Smooth muscle cell (in vitro differentiated cells): ENCODE measurements at regions not wholly inside any gene's neighbourhood (a gene's known extent, or its start where the extent isn't known, plus 50 kb on each side); places are given as distances from the start of the nearest gene placed in this dataset.

Source experiments
- DNase-seq: peaks from one replicate; lab custom pipeline; 2025; ENCODE audit not compliant: unreplicated experiment; lab: John Stamatoyannopoulos, UW
- H2AFZ ChIP-seq: fragments of 200-600 bp; sonication (generic); 2 replicates; pipeline ENCODE4 v1.6.0; 2016; ENCODE audit warnings: antibody characterized with exemption, low read depth, mild to moderate bottlenecking
- H3F3A ChIP-seq: fragments of 200-600 bp; sonication (generic); 2 replicates; pipeline ENCODE4 v1.6.0; 2017; ENCODE audit warnings: antibody characterized with exemption, low read depth
- H3K27ac ChIP-seq: fragments of 200-600 bp; sonication (generic); 2 replicates; pipeline ENCODE4 v1.5.1; 2016; ENCODE audit warnings: low read depth, mild to moderate bottlenecking
- H3K27me3 ChIP-seq: fragments of 200-600 bp; sonication (generic); 2 replicates; pipeline ENCODE4 v1.6.1; 2016; ENCODE audit warnings: low read depth, mild to moderate bottlenecking
- H3K36me3 ChIP-seq: fragments of 200-600 bp; sonication (generic); 2 replicates; pipeline ENCODE4 v1.5.1; 2016; ENCODE audit warnings: low read depth
- H3K4me1 ChIP-seq: fragments of 200-600 bp; sonication (generic); 2 replicates; pipeline ENCODE4 v1.5.1; 2016; ENCODE audit warnings: low read depth
- H3K4me2 ChIP-seq: fragments of 200-600 bp; sonication (generic); 2 replicates; pipeline ENCODE4 v1.6.0; 2016; ENCODE audit warnings: mild to moderate bottlenecking
- H3K4me3 ChIP-seq: fragments of 200-600 bp; sonication (generic); 2 replicates; pipeline ENCODE4 v1.5.1; 2016; ENCODE audit warnings: mild to moderate bottlenecking
- H3K79me2 ChIP-seq: fragments of 200-600 bp; sonication (generic); 2 replicates; pipeline ENCODE4 v1.6.0; 2016; ENCODE audit warnings: low read depth, mild to moderate bottlenecking
- H3K9ac ChIP-seq: fragments of 200-600 bp; sonication (generic); 2 replicates; pipeline ENCODE4 v1.6.0; 2016; ENCODE audit warnings: low read depth
- H3K9me3 ChIP-seq: fragments of 200-600 bp; sonication (generic); replicated peaks from 2 replicates; pipeline ENCODE4 v1.5.1; 2016; ENCODE audit warnings: low read depth
- H4K20me1 ChIP-seq: fragments of 200-600 bp; sonication (generic); 2 replicates; pipeline ENCODE4 v1.6.0; 2016; ENCODE audit warnings: low read depth
- CTCF ChIP-seq: fragments of 200-600 bp; sonication (generic); IDR thresholded peaks from 2 replicates; pipeline ENCODE4 v1.5.1; 2017; ENCODE audit warnings: borderline replicate concordance, mild to moderate bottlenecking, antibody characterized with exemption; ENCODE audit not compliant: insufficient read depth, poor library complexity, severe bottlenecking
- WGBS: methylation state at CpG from one replicate; pipeline ENCODE4 v1.1.7; 2016; ENCODE audit warnings: low lambda C conversion rate; 5-methylcytosine and 5-hydroxymethylcytosine counted together

GRCh38 chr3:55242921-55243320 lies 244.2 kb downstream of the WNT5A start:
- DNase-seq = no peak
- no peak overlapping the region for H3K9ac ChIP-seq
- no peak overlapping the region for H3K4me3 ChIP-seq
- H4K20me1 ChIP-seq = no peaks in the 10 kb centered on the region
- H2AFZ ChIP-seq = no peak overlapping the region
- TF ChIP-seq CTCF = no peak
- peaks cover 8% of the 10 kb centered on the region for H3K4me1 ChIP-seq
- H3F3A ChIP-seq = peaks cover 11% of the 10 kb centered on the region
- no peaks in the 10 kb centered on the region for H3K79me2 ChIP-seq
- H3K27me3 ChIP-seq = no peaks in the 10 kb centered on the region
- H3K36me3 ChIP-seq = no peaks in the 10 kb centered on the region
- no peaks in the 10 kb centered on the region for H3K9me3 ChIP-seq
- no peak overlapping the region for H3K27ac ChIP-seq
- WGBS = 75% methylated on average over 4 of the region's 4 CpGs
- H3K4me2 ChIP-seq = no peak overlapping the region

- WGBS = 95% methylated on average over 3 of the region's 3 CpGs
- H3K4me2 ChIP-seq = no peak overlapping the region
- H3K27me3 ChIP-seq = no peaks in the 10 kb centered on the region
- no peaks in the 10 kb centered on the region for H3K36me3 ChIP-seq
- H3K79me2 ChIP-seq = no peaks in the 10 kb centered on the region
- H3F3A ChIP-seq = peaks cover 9% of the 10 kb centered on the region
- no peaks in the 10 kb centered on the region for H4K20me1 ChIP-seq
- H3K4me3 ChIP-seq = no peak overlapping the region
- no peak for DNase-seq
- no peak for TF ChIP-seq CTCF
- H3K4me1 ChIP-seq = peaks cover 8% of the 10 kb centered on the region
- no peak overlapping the region for H3K27ac ChIP-seq
- H2AFZ ChIP-seq = no peak overlapping the region
- H3K9me3 ChIP-seq = no peaks in the 10 kb centered on the region
- no peak overlapping the region for H3K9ac ChIP-seq
These were observed 246.0 kb downstream of the WNT5A start for GRCh38 chr3:55241098-55241497.

- H3K4me3 ChIP-seq = no peak overlapping the region
- no peaks in the 10 kb centered on the region for H3K79me2 ChIP-seq
- no peaks in the 10 kb centered on the region for H3K9me3 ChIP-seq
- H3K4me2 ChIP-seq = no peak overlapping the region
- H3F3A ChIP-seq = no peaks in the 10 kb centered on the region
- H3K4me1 ChIP-seq = no peaks in the 10 kb centered on the region
- no peak for TF ChIP-seq CTCF
- no peak overlapping the region for H3K9ac ChIP-seq
- H3K27me3 ChIP-seq = no peaks in the 10 kb centered on the region
- H2AFZ ChIP-seq = no peak overlapping the region
- no peaks in the 10 kb centered on the region for H4K20me1 ChIP-seq
- H3K27ac ChIP-seq = no peak overlapping the region
- no peak for DNase-seq
- no peaks in the 10 kb centered on the region for H3K36me3 ChIP-seq
These were observed 251.7 kb downstream of the WNT5A start for GRCh38 chr3:55235416-55235815.

- Histone ChIP-seq H3K27me3 (no peaks in the 10 kb centered on the region), H3K79me2 (no peaks in the 10 kb centered on the region), H3K27ac (no peak overlapping the region), H3K9ac (no peak overlapping the region), H3K4me1 (no peaks in the 10 kb centered on the region), H3K4me2 (no peak overlapping the region), H3F3A (no peaks in the 10 kb centered on the region), H3K4me3 (no peak overlapping the region), H4K20me1 (no peaks in the 10 kb centered on the region), H3K36me3 (no peaks in the 10 kb centered on the region), H2AFZ (no peak overlapping the region), H3K9me3 (no peaks in the 10 kb centered on the region)
- WGBS = 91% methylated on average over 5 of the region's 5 CpGs
- DNase-seq = no peak
- TF ChIP-seq CTCF = no peak
These were observed 260.4 kb downstream of the WNT5A start for GRCh38 chr3:55226696-55227095.
